Right lobe of liver (tissue), 4 donors: ENCODE measurements at regions not wholly inside any gene's neighbourhood (a gene's known extent, or its start where the extent isn't known, plus 50 kb on each side); places are given as distances from the start of the nearest gene placed in this dataset.
"Not testable (repeated sequence)": the region's sequence is repeated elsewhere in the genome, so short reads cannot be mapped to it uniquely, and the experiment has no call there.

ENCODE experiments used
- POLR2A ChIP-seq: fragments of 450-650 bp; IDR thresholded peaks from one replicate; pipeline ENCODE4 v1.6.1; 2017; ENCODE audit warnings: antibody characterized with exemption, mild to moderate bottlenecking
- TF ChIP-seq, protein P1 (sequence below), 4 donors: fragments of 200-600 bp in 3 of 4; fragments of 450-650 bp in 1 of 4; IDR thresholded peaks; one replicate each; pipeline versions ENCODE4 v1.5.1 to v1.8.0; 2016 to 2022; ENCODE audit warnings: antibody characterized with exemption in 4 of 4, mild to moderate bottlenecking in 2 of 4
- donor health status: DM: no; HTN: no; CAD: no.
- donor health status: DM: no; HTN: no; CAD: no.
- donor health status: DM: no; HTN: yes; CAD: no.

DNA sequence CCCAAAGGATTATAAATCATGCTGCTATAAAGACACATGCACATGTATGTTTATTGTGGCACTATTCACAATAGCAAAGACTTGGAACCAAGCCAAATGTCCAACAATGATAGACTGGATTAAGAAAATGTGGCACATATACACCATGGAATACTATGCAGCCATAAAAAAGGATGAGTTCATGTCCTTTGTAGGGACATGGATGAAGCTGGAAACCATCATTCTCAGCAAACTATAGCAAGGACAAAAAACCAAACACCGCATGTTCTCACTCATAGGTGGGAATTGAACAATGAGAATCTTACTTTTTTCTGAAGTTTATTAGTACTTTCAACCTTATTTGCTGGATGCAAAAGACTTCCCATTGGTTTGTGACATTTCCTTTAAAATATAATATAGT lies 101.0 kb upstream of the TBX18 start:
- TF ChIP-seq, protein P1, sequence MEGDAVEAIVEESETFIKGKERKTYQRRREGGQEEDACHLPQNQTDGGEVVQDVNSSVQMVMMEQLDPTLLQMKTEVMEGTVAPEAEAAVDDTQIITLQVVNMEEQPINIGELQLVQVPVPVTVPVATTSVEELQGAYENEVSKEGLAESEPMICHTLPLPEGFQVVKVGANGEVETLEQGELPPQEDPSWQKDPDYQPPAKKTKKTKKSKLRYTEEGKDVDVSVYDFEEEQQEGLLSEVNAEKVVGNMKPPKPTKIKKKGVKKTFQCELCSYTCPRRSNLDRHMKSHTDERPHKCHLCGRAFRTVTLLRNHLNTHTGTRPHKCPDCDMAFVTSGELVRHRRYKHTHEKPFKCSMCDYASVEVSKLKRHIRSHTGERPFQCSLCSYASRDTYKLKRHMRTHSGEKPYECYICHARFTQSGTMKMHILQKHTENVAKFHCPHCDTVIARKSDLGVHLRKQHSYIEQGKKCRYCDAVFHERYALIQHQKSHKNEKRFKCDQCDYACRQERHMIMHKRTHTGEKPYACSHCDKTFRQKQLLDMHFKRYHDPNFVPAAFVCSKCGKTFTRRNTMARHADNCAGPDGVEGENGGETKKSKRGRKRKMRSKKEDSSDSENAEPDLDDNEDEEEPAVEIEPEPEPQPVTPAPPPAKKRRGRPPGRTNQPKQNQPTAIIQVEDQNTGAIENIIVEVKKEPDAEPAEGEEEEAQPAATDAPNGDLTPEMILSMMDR (IDR thresholded peaks at IDR 0.05): not testable (repeated sequence)
- not testable (repeated sequence) for TF ChIP-seq POLR2A
